HK-2 (cell line): ENCODE measurements at regions not wholly inside any gene's neighbourhood (a gene's known extent, or its start where the extent isn't known, plus 50 kb on each side); places are given as distances from the start of the nearest gene placed in this dataset.

ENCODE experiments used
- DNase-seq: peaks from one replicate; pipeline ENCODE4 v3.0.0-alpha.2; 2018; ENCODE audit not compliant: unreplicated experiment

DNA sequence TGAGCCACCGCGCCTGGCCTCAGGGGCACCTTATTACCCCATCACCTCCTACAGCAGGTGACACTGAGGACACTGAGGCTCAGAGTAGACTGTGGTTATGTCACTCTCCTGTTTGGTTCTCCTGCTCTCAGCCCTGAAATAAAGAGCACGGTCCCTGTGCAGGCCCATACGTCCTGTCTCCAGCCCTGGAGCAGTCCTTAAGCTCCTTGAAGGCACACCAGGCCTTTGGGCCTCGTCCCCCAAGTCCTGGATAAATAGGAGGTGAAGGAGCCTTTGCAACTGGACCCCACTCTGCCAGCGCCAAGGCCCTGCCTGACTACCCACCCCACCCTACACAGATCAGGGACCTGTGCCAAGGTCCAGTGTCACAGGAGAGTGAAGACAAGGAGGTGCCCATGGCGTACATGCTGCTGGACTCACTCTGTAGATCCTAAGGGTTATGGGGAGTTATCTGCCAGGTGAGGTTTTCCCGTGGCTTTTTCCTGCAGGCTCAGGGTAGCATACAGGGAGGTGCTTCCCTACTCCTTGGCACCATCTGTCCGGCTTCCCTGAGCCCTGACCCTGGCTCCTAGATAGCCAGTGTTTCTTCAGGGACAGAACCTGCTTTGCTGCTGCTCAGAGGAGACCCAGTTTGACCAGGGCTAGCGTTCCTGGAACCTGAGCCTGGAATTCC, 253.2 kb downstream of the SEC14L1 start:
- DNase-seq = no peak

DNA sequence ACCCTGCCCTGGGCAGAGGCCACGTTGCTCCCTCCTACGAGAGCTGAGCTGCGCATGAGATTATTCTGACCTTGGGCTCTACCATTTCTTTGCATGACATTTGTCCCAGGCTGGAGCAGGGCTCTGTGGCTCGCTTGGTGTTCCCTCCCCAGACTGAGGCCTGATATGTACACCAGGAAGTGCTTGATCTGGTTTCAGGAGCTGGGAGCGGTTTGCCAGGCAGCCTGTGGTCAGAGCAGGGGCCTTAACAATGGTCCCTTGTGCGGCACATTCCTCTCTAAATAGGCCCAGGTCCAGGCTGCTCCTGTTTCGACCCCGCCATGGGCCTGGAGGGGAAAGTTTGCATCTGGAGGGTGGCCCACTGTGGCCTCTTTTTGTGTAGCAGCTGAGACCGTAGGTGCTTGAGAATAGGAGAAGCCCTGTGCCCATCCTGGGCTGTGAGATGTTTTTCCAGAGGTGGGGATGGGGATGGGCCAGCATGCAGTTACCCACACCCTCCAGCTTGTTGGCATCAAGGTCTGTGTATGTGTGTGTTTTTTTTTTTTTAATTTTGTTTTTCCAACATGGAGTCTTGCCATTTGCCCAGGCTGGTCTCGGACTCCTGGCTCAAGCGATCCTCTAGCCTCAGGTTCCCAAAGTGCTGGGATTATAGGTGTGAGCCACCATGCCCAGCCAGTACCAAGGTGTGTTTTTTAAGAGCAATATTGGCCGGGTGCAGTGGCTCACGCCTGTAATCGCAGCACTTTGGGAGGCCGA, 253.9 kb downstream of the SEC14L1 start:
- no peak for DNase-seq

DNA sequence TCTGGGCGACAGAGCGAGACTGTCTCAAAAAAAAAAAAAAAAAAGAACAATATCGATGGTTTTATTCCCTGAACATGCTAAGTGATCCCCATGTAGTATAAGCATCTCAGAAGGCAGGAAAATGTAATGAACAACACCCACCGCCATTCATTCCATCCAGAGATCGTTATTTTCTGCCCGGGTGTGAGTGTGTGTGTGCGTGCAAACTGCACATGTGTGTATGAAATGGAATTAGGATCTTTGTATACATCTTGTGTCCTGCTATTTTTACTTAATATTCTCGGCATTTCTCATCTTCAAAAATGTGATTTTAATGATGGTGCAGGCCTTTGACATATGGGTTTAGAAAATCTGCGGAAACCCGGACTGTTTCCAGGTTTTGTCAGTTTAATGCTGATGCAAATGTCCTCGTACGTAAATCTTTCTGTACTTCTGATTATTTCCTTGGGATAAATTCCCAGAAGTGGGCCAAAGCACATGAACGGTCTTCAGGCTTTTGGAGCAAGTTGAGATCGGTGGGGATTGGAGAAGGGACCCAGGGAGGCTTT, 254.8 kb downstream of the SEC14L1 start:
- DNase-seq = no peak

DNA sequence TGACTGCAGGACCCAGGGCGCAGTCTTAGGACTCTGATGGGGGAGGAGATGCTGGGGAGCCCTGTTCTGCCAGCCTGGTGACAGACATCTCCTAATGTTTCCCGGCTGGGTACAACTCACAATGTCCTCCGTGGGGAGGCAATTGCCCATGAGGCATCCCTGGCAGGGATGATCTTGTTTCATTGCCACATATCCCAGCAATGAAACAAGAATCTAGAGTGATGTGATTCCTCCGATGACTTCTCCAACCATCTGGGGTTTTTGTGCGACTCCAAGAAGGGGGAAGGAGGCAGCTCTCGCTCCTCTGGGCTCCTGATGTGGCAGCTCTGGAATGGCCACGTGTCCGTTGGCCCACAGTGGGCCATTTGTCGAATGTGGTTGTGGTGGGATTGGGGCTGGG, 255.8 kb downstream of the SEC14L1 start:
- DNase-seq = no peak

DNA sequence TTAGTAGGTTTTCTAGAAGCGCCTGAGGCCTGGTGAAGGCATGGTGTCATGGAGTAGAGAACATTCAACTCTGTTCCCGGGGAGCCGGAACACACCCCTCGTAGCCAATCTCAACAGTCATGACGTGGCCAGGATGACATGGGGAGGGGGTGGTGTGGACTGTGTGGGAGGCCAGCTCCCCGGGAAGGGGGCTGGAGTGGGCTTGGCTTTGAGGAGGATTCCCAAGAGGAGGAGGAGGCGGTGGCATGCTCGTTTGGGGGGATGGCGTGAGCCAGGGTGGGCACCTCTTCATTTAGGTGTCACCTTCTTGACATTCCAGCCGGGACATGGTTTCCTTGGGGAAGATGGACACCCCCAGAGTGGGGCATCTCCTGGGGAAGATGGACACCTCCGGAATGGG, 257.5 kb downstream of the SEC14L1 start:
- no peak for DNase-seq

DNA sequence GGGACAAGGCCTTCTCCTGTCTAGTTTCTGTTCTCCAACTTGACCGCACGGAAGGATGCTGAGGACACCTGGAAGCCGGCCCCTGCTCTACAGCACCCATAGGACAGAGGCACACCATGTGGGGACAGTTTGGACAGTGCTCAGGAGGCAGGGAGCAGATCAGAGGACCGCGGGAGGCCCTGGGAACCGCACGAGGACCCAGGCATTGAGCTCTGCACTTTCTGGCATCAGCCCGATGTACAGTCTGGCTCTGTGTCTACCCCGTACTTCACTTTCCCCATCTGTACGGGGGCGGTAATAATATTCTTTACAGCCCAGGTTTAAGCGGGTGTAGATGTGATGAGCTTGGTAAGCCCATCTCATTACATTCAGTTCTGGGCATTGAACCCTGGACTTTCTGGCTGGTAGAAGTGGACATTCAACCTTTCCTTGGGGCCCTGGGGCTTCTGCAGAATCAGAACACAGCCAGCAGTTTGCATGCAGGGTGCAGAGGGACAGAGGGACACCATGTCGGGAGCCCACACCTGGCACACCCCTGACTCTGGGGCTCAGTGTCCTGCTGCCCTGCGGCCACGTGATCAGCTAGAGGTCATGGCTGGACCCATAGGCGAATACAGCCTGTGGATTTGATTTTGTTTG, 258.7 kb downstream of the SEC14L1 start:
- DNase-seq = no peak

DNA sequence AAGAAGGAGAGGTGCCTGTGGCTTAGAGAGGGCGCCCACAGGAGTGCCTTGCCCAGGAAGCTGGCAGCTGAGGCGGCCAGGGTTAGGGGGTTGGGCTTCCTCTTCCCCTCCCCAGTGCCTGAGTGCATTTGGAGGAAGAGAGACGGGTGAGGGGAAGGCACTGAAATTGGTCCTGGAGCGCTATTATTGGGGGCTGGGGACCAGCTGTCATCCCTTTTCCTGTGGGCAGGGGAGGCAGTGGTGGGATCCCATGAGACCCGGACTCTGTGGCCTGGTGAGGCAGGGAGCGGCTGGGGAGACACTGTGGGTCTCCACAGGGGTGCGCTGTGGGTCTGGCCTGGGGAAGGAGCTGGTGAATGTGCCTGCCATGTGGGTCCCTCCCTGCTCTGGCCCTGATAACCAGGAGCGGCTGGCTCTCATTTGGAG, 259.7 kb downstream of the SEC14L1 start:
- peak; percentile 36 for DNase-seq

DNA sequence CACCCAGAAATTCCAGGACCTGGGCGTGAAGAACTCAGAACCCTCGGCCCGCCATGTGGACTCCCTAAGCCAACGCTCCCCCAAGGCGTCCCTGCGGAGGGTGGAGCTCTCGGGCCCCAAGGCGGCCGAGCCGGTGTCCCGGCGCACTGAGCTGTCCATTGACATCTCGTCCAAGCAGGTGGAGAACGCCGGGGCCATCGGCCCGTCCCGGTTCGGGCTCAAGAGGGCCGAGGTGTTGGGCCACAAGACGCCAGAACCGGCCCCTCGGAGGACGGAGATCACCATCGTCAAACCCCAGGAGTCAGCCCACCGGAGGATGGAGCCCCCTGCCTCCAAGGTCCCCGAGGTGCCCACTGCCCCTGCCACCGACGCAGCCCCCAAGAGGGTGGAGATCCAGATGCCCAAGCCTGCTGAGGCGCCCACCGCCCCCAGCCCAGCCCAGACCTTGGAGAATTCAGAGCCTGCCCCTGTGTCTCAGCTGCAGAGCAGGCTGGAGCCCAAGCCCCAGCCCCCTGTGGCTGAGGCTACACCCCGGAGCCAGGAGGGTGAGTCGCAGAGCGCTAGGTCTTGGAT, 261.5 kb downstream of the SEC14L1 start:
- DNase-seq = no peak

DNA sequence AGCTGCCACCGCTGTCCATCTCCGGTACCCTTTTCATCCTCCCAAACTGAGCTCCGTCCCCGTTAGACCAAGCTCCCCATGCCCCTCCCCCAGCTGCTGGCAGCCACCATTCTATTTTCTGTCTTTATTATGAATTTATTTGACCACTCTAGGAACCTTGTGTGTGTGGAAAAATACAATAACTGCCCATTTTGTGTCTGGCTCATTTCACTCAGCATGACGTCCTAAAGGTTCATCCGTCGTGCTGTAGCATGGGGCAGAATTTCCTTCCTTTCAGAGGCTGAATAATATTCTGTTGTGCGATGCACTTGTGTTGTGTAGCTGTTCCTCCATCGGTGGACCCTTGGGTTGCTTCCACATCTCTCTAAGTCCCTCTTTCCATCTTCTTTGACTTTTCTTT, 263.1 kb downstream of the SEC14L1 start:
- DNase-seq = no peak

DNA sequence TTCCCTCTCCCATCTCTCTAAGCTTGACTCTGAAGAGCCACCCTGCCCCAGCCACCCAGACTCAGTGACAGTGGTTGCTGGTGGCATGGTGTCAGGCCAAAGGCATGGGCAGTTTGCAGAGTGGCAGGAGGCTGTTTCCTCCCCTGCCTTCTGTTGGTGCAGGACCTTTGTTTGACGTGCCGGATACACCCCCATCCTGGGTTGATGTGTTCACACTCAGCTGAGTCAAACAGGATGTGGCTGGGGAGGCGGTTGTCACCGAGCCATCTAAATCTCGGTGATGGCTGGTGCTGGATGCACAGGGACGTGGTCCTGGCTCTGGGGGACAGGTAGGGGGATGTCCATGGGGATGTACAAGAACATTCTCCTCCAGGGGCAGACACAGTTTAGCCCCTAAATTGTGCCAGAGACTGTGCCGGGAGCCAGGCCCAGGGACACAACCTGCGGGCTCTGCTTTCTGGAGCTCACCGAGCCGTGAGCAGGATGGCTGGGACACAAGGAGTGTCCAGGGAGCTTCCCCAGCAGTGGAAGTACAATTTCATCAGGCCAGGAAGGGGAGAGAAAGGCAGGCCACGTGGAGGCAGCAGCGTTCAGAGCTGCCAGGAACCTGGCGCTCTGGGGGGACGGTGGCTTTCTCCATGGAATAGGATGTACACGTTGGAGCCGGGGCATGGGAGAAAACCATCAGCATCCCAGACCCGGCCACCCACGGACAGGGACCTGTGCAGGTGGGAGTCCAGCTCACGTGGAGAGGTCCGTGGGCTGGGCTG, 264.2 kb downstream of the SEC14L1 start:
- peak; percentile 82 for DNase-seq

DNA sequence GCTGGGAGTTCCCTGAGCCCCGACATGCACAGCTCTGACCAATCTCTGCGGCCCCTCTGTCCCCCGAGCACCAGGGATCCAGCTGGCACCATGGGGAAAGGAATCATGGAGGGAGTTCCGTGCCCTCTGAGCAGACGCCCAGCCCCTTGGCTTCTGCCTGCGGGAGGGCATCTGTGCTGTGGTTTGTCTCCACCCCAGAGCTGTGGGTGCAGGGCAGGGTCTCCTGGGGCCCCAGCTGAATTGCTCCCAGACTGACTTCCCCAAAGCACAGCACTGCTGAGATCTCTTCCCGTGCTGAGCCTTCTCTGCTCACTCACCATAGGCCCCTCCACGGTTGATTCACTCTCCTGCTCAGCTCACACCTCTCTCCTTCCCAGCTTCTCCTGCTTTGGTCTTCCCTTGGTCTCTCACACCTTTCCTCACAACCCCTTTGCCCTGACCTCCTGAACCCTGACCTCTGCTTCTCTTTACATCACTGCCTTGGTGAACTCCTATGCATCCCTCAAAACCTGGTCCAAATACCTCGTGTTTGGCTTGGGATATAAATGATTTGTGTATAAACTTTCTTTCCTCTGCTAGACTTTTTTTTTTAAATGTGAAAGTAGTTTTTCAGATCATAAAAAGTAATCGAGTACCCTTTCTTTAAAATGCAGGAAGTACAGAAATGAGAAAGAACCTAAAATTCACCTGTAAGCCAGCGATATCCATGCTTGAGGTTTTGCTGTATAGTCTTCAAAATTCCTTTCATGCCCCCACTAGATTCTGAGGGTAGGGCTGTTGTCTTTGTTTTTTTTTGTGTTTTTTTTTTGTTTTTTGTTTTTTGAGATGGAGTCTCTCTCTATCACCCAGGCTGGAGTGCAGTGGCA, 265.3 kb downstream of the SEC14L1 start:
- no peak for DNase-seq

DNA sequence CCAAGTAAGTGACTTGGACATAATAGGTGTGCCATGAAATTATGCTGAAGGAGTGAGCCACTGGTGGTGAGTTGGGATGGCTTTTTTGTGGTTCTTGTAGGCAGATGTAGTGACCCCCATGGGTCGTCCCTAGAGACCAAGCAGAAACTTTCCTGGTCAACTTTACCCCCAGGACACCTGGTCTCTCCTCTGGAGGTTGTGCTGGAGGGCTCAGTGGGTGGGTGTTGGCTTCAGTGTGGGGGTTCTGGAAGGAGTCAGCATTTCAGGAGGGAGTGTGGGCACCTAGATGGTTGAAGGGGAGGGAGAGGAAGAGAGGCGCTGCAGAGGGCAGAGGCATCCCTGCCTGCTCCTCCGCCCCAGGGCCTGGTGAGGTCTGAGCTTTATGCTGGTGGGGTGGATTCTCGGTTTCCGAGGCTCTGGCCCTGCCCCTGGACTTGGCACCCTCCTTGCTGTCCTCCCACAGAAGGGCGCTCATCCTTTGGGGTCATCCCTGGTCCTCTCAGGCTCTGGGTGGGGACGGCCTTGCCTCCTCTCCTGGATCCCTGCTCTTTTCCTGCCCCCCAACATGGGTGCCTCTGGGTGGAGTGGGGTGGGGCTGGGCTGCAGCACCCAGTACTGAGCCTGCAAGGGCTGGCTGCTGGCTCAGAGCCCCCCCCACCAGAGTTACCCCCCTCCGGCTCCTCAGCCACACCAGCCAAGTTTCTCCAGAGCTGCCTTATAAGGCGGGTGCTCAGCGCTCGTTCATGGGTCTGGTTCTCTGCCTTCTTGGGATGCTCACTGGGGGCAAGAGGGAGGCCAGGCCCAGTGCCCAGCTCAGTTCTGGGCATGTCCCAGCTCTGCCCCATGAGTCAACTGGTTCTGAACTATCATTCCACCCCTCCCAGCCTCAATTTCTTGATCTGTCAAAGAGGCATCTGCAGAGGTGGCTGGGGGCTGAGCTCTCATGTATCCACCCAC, 266.8 kb downstream of the SEC14L1 start:
- DNase-seq = no peak

DNA sequence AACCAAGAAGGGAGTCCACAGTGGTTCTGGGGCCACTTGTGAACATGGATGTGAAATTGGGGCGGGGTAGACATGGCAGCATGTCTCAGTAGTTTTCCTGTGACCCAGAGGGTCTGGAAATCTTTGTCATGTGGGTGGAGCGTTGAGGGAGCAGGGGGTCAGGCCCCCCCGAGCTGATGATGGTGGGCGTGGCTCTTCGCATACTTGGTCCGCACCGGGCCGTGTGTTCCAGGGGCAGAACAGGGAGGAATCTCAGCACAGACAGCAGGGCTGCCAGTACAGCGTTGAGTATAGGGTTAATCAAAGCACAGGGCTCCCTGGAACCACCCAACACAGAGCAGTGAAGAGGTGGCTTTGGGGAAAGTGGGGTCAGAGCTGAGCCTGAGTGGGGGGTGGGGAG, 267.5 kb downstream of the SEC14L1 start:
- DNase-seq = no peak

DNA sequence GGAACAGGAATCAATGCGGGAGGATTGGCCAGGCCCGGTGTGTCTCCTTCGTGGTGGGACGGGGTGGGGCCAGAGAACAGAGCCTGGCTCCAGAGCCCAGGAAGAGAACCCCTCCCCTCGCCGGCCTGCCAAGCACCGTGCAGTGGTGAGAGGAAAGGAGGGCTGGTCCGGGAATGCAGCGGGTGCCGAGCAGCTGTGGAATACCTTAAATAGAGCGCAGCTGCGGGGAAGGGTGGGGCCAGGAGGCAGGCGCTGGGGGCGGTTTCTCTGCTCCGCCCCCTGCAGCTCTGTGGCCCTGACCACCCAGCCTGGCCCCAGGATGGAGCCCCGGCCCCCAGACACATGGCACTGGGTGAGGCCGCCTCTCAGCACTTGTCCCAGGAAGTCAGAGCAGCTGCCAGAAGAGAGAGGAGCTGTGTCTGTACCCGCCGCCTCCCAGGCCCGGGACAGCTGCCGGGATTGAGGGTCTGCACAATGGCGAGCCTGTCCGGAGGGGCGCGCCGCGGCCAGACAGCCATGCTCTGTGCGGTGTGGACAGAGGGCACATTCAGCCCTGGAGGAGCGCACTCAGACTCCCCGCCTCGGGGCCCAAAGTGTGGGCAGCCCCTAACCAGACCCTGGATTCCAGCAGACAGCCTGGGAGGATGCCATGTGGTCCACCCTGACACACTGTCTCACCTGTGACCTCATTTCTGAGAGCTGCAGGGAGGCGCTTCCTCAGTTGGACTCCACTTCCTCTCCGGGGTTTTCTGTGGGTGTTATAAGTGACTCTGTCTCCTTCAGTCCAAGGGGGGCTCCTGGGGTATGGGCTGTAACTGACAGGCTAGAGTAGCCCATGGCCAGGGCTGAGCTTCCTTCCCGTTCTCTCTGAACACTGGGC, 268.8 kb downstream of the SEC14L1 start:
- DNase-seq = no peak

DNA sequence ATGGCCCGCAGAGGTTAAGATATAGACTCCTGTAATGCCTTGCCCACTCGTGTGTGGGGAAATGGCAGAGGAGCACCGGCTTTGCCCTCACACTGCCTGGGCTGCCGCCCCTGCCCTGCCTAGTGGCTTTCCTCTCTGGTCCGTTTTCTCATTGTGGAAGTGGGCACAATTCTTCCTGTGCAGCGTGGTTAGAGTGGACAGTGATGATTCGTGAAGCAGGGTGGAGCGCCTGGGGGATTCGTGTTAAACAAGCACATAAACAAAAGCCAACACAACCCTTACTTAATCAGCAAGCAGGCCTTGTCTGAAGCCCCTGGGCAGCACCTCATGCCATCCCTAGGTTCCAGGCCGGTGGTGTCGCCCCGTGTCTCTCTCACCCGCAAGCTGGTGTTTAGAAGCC, 269.7 kb downstream of the SEC14L1 start:
- DNase-seq = no peak

DNA sequence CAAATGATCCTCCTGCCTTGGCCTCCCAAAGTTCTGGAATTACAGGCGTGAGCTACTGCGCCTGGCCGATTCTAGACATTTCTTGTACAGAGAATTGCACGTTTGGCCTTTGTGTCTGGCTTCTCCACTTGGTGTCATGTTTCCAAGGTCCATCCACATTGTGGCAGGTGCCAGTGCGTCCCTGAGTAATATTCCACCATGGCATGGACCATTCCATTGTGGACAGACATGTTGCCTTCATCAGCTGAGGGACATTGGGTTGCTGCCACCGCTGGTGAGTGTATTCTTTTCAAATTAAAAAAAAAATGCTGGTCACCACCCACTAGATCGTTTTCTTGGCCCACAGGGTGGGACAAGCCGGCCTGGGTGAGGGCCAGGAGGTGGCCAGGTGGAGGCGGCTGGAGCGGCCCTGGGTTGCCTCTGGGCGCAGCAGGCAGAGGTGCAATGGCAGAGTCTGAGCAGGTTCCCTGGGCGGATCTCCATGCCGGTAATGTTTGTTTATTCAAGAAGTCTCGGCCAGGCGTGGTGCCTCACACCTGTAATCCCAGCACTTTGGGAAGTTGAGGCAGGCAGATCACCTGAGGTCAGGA, 274.1 kb downstream of the SEC14L1 start:
- no peak for DNase-seq

DNA sequence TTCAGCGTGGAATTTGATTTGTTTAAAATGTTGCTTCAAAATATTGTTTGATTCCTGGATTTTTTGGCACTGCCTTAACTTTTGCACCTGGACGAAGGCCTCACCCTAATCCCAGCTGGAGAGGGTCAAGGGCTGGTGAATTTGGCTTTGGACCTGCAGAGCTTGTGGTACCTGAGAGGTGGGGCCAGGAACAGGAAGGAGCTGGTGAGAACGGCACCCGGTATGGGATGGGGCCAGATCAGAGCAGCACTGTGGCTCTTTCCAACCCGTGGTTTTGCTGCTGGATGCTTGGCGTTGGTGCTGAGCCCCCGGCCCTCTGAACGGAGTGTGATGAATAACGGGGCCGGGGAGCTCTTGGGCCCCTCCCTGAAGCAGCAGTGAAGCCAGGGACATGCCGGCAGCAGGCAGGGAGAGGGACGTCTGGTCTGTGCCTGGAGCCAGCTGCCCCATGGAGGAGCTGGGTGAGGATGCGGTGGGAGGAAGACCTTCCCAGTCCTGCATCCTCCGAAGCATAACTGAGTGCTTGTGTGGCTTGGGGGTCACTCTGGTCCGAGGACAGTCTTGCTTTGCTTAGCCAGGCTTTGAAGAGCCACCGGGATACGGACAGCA, 275.4 kb downstream of the SEC14L1 start:
- DNase-seq = no peak

DNA sequence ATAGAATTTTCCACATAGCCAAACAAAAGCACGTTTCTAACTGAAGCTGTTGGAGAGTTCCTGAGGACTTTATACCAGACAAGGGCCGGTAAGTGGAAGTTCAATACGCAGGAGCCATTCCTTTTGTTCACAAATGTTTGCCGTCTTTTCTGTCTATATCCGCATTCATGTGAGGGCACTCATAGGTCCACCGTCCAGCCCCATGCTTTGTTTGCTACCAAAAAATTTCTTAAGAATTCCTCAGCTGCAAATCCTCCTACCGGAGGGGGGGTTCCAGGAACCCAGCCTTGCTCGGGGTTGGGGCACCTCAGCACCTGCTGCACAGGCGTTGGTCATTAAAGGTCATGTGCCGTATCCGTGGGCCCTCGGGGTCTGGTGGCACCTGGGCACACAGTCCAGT, 276.8 kb downstream of the SEC14L1 start:
- no peak for DNase-seq
